ENCODE measurements at regions not wholly inside any gene's neighbourhood (a gene's known extent, or its start where the extent isn't known, plus 50 kb on each side); places are given as distances from the start of the nearest gene placed in this dataset.

GRCh38 chr9:91047993-91048607 is 246.5 kb downstream of the SYK start:
- TF ChIP-seq GABPA (IDR thresholded peaks at IDR 0.05; ENCODE audit: low read depth) = no peak
- TF ChIP-seq, protein P1, sequence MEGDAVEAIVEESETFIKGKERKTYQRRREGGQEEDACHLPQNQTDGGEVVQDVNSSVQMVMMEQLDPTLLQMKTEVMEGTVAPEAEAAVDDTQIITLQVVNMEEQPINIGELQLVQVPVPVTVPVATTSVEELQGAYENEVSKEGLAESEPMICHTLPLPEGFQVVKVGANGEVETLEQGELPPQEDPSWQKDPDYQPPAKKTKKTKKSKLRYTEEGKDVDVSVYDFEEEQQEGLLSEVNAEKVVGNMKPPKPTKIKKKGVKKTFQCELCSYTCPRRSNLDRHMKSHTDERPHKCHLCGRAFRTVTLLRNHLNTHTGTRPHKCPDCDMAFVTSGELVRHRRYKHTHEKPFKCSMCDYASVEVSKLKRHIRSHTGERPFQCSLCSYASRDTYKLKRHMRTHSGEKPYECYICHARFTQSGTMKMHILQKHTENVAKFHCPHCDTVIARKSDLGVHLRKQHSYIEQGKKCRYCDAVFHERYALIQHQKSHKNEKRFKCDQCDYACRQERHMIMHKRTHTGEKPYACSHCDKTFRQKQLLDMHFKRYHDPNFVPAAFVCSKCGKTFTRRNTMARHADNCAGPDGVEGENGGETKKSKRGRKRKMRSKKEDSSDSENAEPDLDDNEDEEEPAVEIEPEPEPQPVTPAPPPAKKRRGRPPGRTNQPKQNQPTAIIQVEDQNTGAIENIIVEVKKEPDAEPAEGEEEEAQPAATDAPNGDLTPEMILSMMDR (IDR thresholded peaks at IDR 0.05; ENCODE audit: insufficient read depth, low read length) = no peak

Data from HL-60 (cell line).